Fibroblast of the aortic adventitia (primary cell): ENCODE measurements at regions not wholly inside any gene's neighbourhood (a gene's known extent, or its start where the extent isn't known, plus 50 kb on each side); places are given as distances from the start of the nearest gene placed in this dataset.

Experiments
- DNase-seq: peaks from one replicate; pipeline ENCODE4 v3.0.0-alpha.2; 2010; ENCODE audit warnings: low read depth
- H3K4me3 ChIP-seq: 2 replicates; pipeline ENCODE4 v1.5.1; 2011; ENCODE audit warnings: low read depth, mild to moderate bottlenecking, control low read depth, low read length, moderate library complexity
- TF ChIP-seq, protein P1 (sequence below): IDR thresholded peaks from 2 replicates; pipeline ENCODE4 v1.5.1; 2011; ENCODE audit warnings: mild to moderate bottlenecking, low read length, control low read depth, inconsistent platforms; ENCODE audit not compliant: insufficient read depth

DNA sequence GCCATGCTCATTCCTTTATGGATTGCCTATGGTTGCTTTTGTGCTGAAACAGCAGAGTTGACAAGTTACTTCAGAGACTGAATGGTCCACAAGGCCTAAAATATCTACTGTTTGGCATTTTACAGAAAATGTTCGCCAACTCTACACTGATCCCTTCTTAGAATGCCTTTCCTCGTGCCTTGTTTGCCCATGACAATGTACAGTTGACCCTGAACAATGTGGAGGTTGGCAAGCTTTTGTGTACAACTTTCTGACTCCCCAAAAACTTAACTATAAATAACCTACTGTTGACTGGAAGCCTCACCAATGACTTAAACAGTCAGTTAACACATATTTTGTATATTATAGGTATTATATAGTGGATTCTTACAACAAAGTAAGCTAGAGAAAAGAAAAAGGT, 361.4 kb downstream of the EPHA4 start:
- TF ChIP-seq, protein P1, sequence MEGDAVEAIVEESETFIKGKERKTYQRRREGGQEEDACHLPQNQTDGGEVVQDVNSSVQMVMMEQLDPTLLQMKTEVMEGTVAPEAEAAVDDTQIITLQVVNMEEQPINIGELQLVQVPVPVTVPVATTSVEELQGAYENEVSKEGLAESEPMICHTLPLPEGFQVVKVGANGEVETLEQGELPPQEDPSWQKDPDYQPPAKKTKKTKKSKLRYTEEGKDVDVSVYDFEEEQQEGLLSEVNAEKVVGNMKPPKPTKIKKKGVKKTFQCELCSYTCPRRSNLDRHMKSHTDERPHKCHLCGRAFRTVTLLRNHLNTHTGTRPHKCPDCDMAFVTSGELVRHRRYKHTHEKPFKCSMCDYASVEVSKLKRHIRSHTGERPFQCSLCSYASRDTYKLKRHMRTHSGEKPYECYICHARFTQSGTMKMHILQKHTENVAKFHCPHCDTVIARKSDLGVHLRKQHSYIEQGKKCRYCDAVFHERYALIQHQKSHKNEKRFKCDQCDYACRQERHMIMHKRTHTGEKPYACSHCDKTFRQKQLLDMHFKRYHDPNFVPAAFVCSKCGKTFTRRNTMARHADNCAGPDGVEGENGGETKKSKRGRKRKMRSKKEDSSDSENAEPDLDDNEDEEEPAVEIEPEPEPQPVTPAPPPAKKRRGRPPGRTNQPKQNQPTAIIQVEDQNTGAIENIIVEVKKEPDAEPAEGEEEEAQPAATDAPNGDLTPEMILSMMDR, result no peak

DNA sequence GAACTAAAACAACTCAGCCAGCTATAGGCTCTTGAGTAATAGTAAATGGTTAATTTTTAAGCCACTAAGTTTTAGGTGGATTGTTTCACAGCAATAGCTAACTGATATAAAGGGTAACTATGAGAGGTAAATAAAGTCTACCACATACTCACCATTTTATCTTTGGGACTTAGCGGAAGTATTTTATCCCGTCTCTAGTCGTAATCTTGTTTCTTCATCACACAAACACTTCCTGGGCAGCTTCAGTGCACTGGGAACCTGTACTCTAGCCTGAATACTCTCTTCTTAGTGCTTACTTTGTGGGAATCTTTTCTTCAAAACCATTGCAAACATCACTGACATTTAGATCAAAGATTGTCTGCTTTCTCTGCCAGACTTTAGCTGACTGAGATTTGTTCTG, 360.5 kb downstream of the EPHA4 start:
- TF ChIP-seq, protein P1, result no peak
- DNase-seq, result no peak
- no peak overlapping the region for H3K4me3 ChIP-seq

More for the DNA sequence above, 361.4 kb downstream of the EPHA4 start:
- H3K4me3 ChIP-seq, result no peak overlapping the region
- DNase-seq, result no peak

DNA sequence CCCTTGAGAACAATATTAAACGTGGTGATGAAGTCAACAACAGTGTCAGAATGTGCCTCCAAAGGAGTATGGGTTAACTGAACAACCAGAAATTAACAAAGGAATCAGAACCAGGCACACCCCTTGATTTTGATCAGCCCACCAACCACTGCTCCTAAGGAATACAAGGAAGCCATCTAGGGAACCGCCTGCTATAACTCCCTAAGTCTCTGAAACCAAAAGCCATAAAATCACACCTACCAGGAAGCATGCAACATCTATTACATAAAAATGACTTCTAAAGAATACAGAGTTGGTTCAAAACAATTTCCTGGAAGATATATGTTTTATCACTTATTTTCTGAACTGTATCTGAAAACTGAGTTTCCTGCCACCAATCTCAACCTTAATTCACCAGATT, 360.0 kb downstream of the EPHA4 start:
- no peak for DNase-seq
- TF ChIP-seq, protein P1, result no peak
- no peak overlapping the region for H3K4me3 ChIP-seq

DNA sequence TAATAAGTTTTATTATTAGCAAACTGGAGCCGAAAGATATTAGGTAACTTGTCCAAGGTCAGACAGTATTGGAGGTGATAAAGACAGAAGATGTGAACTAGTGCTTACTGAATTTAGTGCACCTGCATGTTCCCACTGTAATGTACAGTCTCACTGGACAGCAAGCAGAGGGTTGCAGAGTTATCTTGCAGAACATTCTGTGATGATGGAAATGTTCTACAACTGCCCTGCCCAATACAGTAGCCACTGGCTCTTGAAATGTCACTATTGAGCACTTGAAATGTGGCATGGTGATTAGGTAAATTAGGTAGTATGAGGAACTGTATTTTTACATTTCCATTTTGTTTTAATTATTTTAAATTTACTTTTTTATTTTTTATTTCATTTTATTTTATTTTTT, 356.6 kb downstream of the EPHA4 start:
- no peak for DNase-seq
- H3K4me3 ChIP-seq, result no peak overlapping the region
- TF ChIP-seq, protein P1, result no peak

DNA sequence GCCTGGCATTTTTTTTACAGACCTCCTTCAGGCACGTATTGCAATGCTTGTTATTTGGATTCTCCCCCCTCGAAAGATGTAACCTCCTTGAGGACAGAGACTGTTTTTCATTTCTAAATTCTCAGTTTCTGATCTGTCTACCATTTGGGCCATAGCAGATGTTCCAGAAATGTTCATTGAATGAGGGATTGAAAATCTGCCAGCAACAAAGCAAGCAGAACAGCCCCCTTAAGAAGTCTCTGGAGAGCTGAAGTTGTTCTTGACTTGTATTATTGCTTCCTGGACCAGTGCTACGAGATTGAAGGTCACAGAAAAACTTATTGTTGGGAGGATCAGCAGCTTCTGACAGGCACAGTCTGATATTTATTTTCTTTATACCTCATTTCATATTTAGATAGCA, 355.5 kb downstream of the EPHA4 start:
- TF ChIP-seq, protein P1, result no peak
- H3K4me3 ChIP-seq, result no peak overlapping the region
- DNase-seq, result no peak

- TF ChIP-seq, protein P1, result no peak
- no peak for DNase-seq
- no peak overlapping the region for H3K4me3 ChIP-seq
Observed at GRCh38 chr2:221225752-221226151, 346.4 kb downstream of the EPHA4 start.

GRCh38 chr2:221228214-221228769, 343.8 kb downstream of the EPHA4 start:
- TF ChIP-seq, protein P1, result no peak
- H3K4me3 ChIP-seq, result no peak overlapping the region

More at GRCh38 chr2:221228214-221228769, 343.8 kb downstream of the EPHA4 start:
- no peak for DNase-seq
